Stimulated activated CD4-positive, alpha-beta T cell treated with anti-CD3 and anti-CD28 coated beads, Interleukin-1b, Interleukin-23, amount 100 ng/mL, for 4 hours (primary cell): ENCODE measurements at regions not wholly inside any gene's neighbourhood (a gene's known extent, or its start where the extent isn't known, plus 50 kb on each side); places are given as distances from the start of the nearest gene placed in this dataset.

ENCODE experiments used
- DNase-seq, 2 donors: peaks; one replicate each; pipeline ENCODE4 v3.0.0-alpha.2; 2020; ENCODE audit warnings: low read depth in 2 of 2

DNA sequence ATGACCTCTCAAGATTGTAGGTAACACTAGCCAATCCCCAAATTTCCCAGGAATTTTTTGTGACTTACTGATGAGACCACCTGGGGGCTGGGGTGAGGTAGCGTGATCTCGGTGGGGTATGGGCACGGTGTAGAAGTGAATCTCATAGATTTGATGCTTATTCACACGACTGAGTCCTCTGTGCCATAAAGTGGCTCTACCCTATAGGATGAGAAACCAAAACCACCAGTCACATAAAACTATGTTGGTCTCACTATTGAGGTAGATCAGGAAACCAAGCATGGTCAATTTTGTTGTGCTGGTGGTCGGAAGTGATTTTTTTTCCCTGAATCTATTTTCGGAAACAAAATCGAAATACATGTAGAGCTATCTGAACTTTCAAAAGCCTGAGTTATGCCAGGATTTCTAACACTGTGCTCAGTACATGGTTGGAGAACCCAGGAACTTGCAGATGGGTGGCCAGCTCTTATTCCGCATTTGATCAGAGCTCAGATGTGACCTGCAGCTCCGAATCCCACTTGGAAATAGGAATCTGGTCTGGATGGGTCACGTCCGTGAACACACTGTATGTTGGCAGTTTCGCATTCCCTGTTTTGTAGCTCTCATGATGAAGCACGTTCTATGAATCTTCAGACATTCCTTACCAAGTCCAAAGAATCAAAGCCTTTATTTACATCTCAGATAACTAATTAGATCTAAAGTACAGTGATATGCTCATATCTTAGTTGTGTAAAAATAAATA is 261.5 kb downstream of the KLF6 start:
- DNase-seq, result no peak

DNA sequence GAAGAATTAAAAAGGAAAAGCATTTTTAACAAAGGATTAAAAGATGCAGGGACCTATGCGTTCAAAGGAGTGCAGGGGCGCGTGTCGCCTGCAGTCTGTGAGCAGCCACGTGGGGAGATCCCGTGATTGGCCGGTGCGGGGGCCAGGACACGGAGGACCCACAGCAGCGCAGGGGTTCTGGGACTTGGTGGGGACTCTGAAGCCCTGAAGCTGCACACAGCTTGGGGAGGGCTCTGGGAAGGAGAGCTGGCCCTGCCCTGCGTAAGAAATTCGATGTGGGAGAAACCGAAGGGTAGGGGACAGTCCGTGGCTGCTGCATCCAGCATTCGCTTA is 268.1 kb downstream of the KLF6 start:
- no peak for DNase-seq

DNA sequence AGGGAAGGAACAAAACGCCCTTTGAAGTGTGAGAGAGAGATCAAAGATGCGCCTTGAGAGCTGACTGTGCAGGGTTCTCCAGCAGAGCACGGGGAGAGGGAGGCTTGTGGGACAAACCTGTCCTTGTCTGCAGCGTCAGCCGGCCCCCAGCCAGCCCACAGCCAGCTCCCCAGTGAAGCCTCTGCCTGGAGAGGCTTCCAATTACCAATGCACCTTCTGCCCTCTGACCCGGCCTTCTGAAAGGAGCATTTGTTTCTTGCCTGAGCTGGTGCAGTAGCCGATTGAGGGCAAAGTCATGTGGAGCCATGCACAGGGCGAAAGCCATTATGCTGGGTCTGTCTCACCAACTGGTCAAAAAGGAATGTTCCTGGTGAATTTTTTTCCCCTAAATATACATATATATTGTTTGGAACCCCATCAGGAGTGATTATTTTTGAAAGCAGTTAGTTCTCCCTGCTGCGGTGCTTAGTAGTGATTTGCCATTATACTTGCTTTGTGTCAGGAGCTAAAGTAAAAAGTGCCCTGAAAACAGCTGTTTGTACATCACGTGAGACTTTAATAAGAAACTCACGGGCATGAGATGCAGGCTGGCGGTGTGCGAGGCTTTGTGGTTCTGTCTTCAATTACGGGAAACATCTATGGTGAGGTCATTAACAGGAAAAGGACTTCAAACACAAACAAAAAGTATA is 268.6 kb downstream of the KLF6 start:
- DNase-seq, result no peak

- no peak for DNase-seq
These were observed 270.3 kb downstream of the KLF6 start for GRCh38 chr10:3514691-3515090.

GRCh38 chr10:3512263-3512662 is 272.7 kb downstream of the KLF6 start:
- DNase-seq, result no peak

DNA sequence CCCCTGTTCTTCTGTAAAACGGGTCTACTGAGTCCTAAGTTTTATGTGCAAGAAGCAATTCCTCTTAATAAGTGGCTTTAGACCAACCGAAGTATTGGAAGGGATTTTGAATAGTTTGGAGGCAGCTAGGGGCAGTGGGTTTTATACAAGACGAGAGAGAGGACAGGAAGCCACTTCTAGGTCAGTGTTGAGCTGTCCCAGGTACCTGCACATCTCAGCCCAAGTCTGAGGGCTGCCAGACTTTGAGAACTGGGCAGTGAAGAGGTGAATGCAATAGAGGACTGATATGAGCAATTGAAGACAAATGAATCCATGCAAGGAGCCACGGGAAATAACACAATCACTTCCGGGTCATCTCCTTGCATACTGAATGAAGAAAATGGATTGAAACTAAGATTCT is 273.5 kb downstream of the KLF6 start:
- no peak for DNase-seq

- DNase-seq, result no peak
These were observed 274.3 kb downstream of the KLF6 start for GRCh38 chr10:3510741-3511140.

DNA sequence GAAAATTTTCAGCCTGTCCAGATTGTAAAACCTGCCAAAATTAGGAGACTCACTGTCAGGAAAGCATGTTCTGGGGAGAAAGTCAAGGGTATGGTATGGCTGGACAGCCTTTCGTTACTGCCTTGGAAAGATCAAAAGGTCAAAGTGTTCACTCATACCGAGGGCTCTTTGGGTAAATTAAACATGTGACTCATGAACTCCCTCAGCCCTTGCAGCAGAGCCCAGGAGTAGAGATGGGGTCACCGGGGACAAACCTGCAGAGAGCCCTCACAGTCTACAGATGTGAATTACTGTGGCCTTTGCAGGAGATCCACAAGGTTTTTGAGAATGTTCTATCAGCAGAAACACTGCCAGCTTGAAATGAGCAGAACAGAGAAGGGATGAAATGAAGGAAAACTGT is 275.7 kb downstream of the KLF6 start:
- DNase-seq, result no peak

DNA sequence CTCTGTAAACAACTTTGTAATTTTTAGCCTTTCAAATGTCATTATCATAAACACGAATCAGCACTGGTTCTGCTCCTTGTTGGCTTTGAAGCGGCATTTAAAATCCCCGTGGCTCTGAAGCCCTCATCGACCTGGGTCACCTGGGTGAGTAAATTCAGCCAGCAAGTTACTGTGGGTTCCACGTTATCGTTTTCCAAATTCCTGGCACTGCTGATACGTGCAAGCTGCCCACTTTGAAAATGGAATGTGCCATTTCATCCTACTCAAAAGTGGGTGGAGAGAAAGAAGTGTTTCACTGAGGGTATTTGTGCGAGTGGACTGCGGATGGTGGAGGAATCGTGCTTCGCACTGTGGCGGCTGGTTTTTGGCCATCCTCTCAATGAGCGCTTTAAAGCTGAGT is 281.7 kb downstream of the KLF6 start:
- DNase-seq, result no peak

- DNase-seq, result no peak
These were observed 282.3 kb downstream of the KLF6 start for GRCh38 chr10:3502673-3503072.

DNA sequence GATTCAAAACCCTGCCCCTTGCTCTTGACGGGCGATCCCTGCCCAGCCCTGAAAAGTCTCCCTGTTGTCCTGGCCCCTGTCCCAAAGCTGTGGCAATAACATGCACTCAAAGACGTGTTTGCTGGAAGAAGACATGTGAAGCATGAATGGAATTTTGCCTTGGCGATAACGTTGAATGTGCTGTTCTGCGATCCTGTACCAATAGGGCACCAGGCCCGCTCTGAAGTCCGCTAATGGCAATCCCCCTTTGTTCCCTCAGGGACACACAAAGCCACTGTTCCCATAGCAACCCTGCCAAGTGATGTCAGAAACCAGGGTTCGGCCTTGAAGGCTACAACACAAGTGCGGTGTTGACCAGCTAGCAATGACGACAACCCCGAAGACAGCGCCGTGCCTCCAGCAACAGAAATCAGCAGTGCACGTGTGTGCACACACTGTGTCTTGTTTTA is 284.6 kb downstream of the KLF6 start:
- no peak for DNase-seq

DNA sequence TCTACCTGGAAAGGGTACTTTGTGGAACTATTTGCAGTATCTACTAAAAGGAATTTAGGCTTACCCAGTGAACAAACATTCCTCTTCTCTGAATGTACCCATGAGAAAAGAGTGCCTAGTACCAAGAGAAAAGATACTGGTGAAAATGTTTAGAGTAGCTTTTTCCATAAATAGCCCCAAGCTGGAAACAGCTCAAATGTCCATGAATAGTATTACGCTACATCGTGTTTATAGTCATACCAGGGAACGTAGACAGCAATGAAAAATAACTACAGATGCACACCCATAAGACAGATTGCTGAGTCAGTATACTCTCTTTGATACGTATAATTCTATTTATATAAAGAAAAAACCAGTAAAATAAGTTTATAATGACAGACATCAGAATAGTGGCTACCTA is 285.9 kb downstream of the KLF6 start:
- DNase-seq, result no peak

DNA sequence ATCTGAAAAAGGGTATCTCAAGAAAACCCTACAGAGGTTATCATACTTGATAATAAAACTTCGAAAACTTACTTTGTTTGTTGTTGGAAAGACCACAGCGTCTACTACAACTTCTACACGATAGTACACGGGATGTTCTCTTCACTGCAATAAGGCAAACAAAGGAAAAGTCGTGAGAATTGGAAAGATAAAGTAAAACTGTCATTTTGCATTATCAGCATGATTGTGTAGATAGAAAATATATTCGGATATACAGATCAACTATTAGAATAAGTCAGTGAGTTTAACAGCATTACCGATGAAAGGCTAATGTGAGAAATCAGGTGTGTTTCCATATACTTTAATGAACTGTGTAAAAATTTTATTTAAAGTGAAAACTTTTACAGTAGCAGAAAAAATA is 287.4 kb downstream of the KLF6 start:
- no peak for DNase-seq

DNA sequence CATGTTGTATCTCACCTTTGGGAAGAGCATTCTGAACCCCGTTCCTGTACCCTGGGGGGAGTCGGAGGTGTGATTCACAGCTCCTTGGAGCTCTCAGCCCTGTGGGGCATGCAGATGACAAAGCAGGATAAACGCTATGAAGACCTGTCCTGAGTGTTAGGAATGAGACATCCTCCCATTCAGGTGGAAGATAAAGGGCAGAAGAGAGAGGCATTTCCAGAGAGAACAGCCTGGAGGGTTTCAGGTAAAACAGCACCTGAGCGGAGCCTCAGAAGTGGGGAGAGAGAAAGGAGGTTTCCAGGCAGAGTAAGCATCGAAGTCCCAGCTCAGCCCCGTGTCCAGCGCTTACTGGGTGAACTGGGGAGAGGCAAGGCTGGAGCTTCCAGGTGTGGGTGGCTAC is 288.9 kb downstream of the KLF6 start:
- DNase-seq, result no peak

DNA sequence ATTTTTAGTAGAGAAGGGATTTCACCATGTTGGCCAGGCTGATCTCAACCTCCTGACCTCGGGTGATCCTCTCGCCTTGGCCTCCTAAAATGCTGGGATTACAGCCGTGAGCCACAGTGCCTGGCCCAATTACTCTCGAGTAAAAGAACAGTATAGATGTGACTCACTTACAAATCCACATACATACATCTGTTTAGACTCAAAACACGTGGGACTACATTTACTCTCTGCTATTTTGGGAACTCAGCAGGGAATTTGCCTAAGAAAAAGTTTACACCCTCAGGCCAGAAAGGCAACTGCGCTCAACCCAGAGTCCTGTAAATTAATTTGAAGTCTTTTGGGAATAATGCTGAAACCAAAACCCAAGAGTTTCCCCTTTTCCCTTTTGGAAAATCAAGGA is 289.7 kb downstream of the KLF6 start:
- DNase-seq, result no peak

DNA sequence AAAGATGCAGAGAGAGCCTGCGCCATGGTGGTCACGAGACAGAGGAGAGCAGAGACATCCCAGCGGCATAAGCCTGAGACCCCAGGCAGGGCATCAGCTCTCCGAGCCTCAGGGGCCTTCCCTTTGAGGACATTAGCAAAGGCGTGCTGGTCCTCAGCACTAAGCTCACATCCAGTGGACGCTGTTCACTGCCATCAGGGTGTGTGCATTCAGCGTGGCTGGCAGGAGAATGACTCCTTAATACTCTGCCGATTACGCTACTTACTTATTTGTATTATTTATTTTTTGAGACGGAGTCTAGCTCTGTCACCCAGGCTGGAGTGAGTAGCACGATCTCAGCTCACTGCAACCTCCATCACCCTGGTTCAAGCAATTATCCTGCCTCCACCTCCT is 290.2 kb downstream of the KLF6 start:
- no peak for DNase-seq

GRCh38 chr10:3494131-3494837 is 290.7 kb downstream of the KLF6 start:
- no peak for DNase-seq

GRCh38 chr10:3493621-3494020 is 291.4 kb downstream of the KLF6 start:
- DNase-seq, result no peak

- DNase-seq, result no peak
These were observed 293.4 kb downstream of the KLF6 start for GRCh38 chr10:3491571-3491970.

GRCh38 chr10:3487228-3487627 is 297.8 kb downstream of the KLF6 start:
- DNase-seq, result no peak

- no peak for DNase-seq
These were observed 298.5 kb downstream of the KLF6 start for GRCh38 chr10:3486346-3487065.

DNA sequence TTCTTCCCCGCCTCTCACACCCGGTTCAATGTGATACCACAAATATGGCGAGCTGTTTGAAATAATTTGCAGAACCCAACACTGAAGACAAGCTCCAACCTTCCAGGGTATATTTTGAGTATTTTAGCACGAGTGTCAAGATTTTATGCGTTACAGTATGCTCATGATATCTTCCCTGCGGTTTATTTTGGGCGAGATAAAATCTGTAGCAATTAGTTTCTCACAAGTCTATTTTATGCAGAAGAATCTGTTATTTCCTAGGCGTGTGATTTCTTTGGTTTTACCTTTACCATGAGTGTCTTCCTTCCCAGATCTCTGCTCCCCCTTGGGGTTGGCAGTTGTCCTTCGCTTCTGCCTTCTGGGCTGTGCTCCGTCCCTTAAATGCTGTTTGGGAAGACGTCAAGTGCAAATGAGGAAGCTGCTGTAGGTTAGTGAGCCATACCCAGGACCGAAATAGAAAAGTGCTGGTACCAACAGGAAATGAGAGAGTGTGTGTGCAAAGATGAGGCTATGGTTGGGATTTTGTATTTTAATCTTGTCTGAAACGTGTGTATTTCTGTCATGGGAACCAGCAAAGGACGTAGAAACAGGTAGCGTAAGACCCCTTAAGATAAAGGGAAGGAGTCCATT is 299.8 kb downstream of the KLF6 start:
- DNase-seq, result no peak
